Spleen (tissue), 7 donors: ENCODE measurements at regions not wholly inside any gene's neighbourhood (a gene's known extent, or its start where the extent isn't known, plus 50 kb on each side); places are given as distances from the start of the nearest gene placed in this dataset.

ENCODE experiments used
- CTCF ChIP-seq, 11 experiments: fragments of 200-600 bp in 7 of 11; fragments of 450-650 bp in 4 of 11; sonication (generic) in 4 of 11; IDR thresholded peaks in 8 of 11; conservative IDR thresholded peaks in 3 of 11; 1 replicate in 7 of 11; 2 replicates in 4 of 11; pipeline versions ENCODE4 v1.4.0 to v1.8.0; 2016 to 2021; ENCODE audit warnings: antibody characterized with exemption in 11 of 11, inconsistent platforms in 4 of 11, mild to moderate bottlenecking in 1 of 11
- POLR2A ChIP-seq, 3 donors: fragments of 450-650 bp; IDR thresholded peaks; one replicate each; pipeline ENCODE4 v1.5.1; 2017; ENCODE audit warnings: antibody characterized with exemption in 3 of 3, mild to moderate bottlenecking in 1 of 3
- POLR2AphosphoS5 ChIP-seq, 3 donors: sonication (generic); formaldehyde crosslinking; IDR thresholded peaks; one replicate each; pipeline ENCODE4 v1.5.1; 2017; ENCODE audit warnings: antibody characterized with exemption in 3 of 3
- donor health status: DM: no; HTN: no; CAD: no; lungs with moderate emphysema.
- donor health status: DM: no; HTN: no; CAD: no.
- donor health status: DM: no; HTN: no; CAD: no.

- no peak for TF ChIP-seq POLR2A (IDR thresholded peaks at IDR 0.05)
- no peak for TF ChIP-seq CTCF (IDR thresholded peaks at IDR 0.05 in 8 of 11, conservative IDR thresholded peaks at IDR 0.05 in 3 of 11)
- no peak for TF ChIP-seq POLR2AphosphoS5 (IDR thresholded peaks at IDR 0.05)
Observed at GRCh38 chr6:14831937-14832336, 413.9 kb upstream of the JARID2 start.
